Skeletal muscle cell (primary cell): ENCODE measurements at regions not wholly inside any gene's neighbourhood (a gene's known extent, or its start where the extent isn't known, plus 50 kb on each side); places are given as distances from the start of the nearest gene placed in this dataset.

Source experiments
- DNase-seq: peaks from one replicate; pipeline ENCODE4 v3.0.0-alpha.2; 2010; ENCODE audit warnings: low read depth
- H3K4me3 ChIP-seq: 2 replicates; pipeline ENCODE4 v1.5.1; 2011; ENCODE audit warnings: low read depth, mild to moderate bottlenecking, control low read depth, low read length, moderate library complexity

- H3K4me3 ChIP-seq, result no peak overlapping the region
- DNase-seq, result no peak
Measured at GRCh38 chr2:21277068-21278056, 153.6 kb downstream of the TDRD15 start.

- no peak overlapping the region for H3K4me3 ChIP-seq
- no peak for DNase-seq
Measured at GRCh38 chr2:21279525-21279924, 155.8 kb downstream of the TDRD15 start.

GRCh38 chr2:21280793-21281192 lies 157.0 kb downstream of the TDRD15 start:
- no peak for DNase-seq
- no peak overlapping the region for H3K4me3 ChIP-seq

- no peak overlapping the region for H3K4me3 ChIP-seq
- DNase-seq, result no peak
Measured at GRCh38 chr2:21281384-21281783, 157.6 kb downstream of the TDRD15 start.

- DNase-seq, result no peak
- H3K4me3 ChIP-seq, result no peak overlapping the region
Measured at GRCh38 chr2:21281791-21282514, 158.2 kb downstream of the TDRD15 start.

GRCh38 chr2:21282515-21282898 lies 158.7 kb downstream of the TDRD15 start:
- H3K4me3 ChIP-seq, result no peak overlapping the region
- DNase-seq, result no peak

GRCh38 chr2:21288299-21288698 lies 164.5 kb downstream of the TDRD15 start:
- DNase-seq, result no peak
- no peak overlapping the region for H3K4me3 ChIP-seq

- DNase-seq, result no peak
- H3K4me3 ChIP-seq, result no peak overlapping the region
Measured at GRCh38 chr2:21288739-21289520, 165.2 kb downstream of the TDRD15 start.

- H3K4me3 ChIP-seq, result no peak overlapping the region
- DNase-seq, result no peak
Measured at GRCh38 chr2:21289551-21289950, 165.8 kb downstream of the TDRD15 start.

GRCh38 chr2:21289989-21290388 lies 166.2 kb downstream of the TDRD15 start:
- no peak for DNase-seq
- H3K4me3 ChIP-seq, result no peak overlapping the region

GRCh38 chr2:21291426-21291825 lies 167.7 kb downstream of the TDRD15 start:
- H3K4me3 ChIP-seq, result no peak overlapping the region
- DNase-seq, result no peak

- no peak for DNase-seq
- H3K4me3 ChIP-seq, result no peak overlapping the region
Measured at GRCh38 chr2:21294446-21294845, 170.7 kb downstream of the TDRD15 start.

GRCh38 chr2:21299411-21299810 lies 175.6 kb downstream of the TDRD15 start:
- no peak for DNase-seq
- H3K4me3 ChIP-seq, result no peak overlapping the region

- H3K4me3 ChIP-seq, result no peak overlapping the region
- DNase-seq, result no peak
Measured at GRCh38 chr2:21301871-21302455, 178.2 kb downstream of the TDRD15 start.

GRCh38 chr2:21303876-21304275 lies 180.1 kb downstream of the TDRD15 start:
- no peak for DNase-seq
- H3K4me3 ChIP-seq, result no peak overlapping the region

GRCh38 chr2:21305581-21305980 lies 181.8 kb downstream of the TDRD15 start:
- DNase-seq, result no peak
- H3K4me3 ChIP-seq, result no peak overlapping the region

- no peak overlapping the region for H3K4me3 ChIP-seq
- DNase-seq, result no peak
Measured at GRCh38 chr2:21306235-21306634, 182.5 kb downstream of the TDRD15 start.

- no peak overlapping the region for H3K4me3 ChIP-seq
- no peak for DNase-seq
Measured at GRCh38 chr2:21307037-21307436, 183.3 kb downstream of the TDRD15 start.

GRCh38 chr2:21310493-21310892 lies 186.7 kb downstream of the TDRD15 start:
- no peak for DNase-seq
- H3K4me3 ChIP-seq, result no peak overlapping the region
